Right lobe of liver (tissue), 4 donors: ENCODE measurements at regions not wholly inside any gene's neighbourhood (a gene's known extent, or its start where the extent isn't known, plus 50 kb on each side); places are given as distances from the start of the nearest gene placed in this dataset.

Source experiments
- CTCF ChIP-seq, 4 donors: fragments of 200-600 bp in 3 of 4; fragments of 450-650 bp in 1 of 4; IDR thresholded peaks; one replicate each; pipeline versions ENCODE4 v1.5.1 to v1.8.0; 2016 to 2022; ENCODE audit warnings: antibody characterized with exemption in 4 of 4, mild to moderate bottlenecking in 2 of 4
- POLR2A ChIP-seq: fragments of 450-650 bp; IDR thresholded peaks from one replicate; pipeline ENCODE4 v1.6.1; 2017; ENCODE audit warnings: antibody characterized with exemption, mild to moderate bottlenecking
- donor health status: DM: no; HTN: no; CAD: no.
- donor health status: DM: no; HTN: no; CAD: no.
- donor health status: DM: no; HTN: yes; CAD: no.

- TF ChIP-seq CTCF (IDR thresholded peaks at IDR 0.05) (no peak), POLR2A (no peak)
Measured at GRCh38 chr4:165757451-165757850, 115.6 kb upstream of the TLL1 start.
